ENCODE measurements at regions not wholly inside any gene's neighbourhood (a gene's known extent, or its start where the extent isn't known, plus 50 kb on each side); places are given as distances from the start of the nearest gene placed in this dataset.

- H3K4me1 Mint-ChIP-seq (ENCODE audit: low read depth, unreplicated experiment): no peaks in the 10 kb centered on the region
- H3K27ac Mint-ChIP-seq (ENCODE audit: unreplicated experiment): no peak overlapping the region
- no peaks in the 10 kb centered on the region for H3K9me3 Mint-ChIP-seq (ENCODE audit: unreplicated experiment)
- ChIA-PET CTCF (interaction anchor here (0.9 kb wide), 1 partner anchor 39 kb away, joined by 3 read pairs; no protein-coding TSS in a partner anchor), POLR2A (no interaction called here)
- Histone ChIP-seq H3K4me3 (ENCODE audit: low read depth, low read length) (no peak overlapping the region), H3K9me3 (no peaks in the 10 kb centered on the region), H3K4me1 (no peaks in the 10 kb centered on the region), H3K27me3 (replicated peaks; ENCODE audit: control insufficient read depth, insufficient read depth, low read length) (no peaks in the 10 kb centered on the region; the same call in 1 of the 2 replicates), H3K36me3 (ENCODE audit: control insufficient read depth, insufficient read depth, low read length) (no peaks in the 10 kb centered on the region)
- BruUV-seq (replicated peaks): no TSS peak
- no peak overlapping the region for H3K4me3 Mint-ChIP-seq (ENCODE audit: unreplicated experiment)
- no peaks in the 10 kb centered on the region for H3K36me3 Mint-ChIP-seq (ENCODE audit: insufficient read depth, unreplicated experiment)
- DNase-seq: peak; percentile 43 to 46
- TF ChIP-seq CTCF (IDR thresholded peaks at IDR 0.05; ENCODE audit: insufficient read depth in 1 of 2, low read depth in 1 of 2, low read length in 1 of 2, severe bottlenecking in 1 of 2, unreplicated experiment in 1 of 2): peak; percentile 56 to 72
- intact Hi-C loops (cut with micrococcal nuclease; ENCODE audit: unreplicated experiment): no loop called here
- peaks cover 7% of the 10 kb centered on the region for H3K27me3 Mint-ChIP-seq (ENCODE audit: insufficient read depth, unreplicated experiment)
Observed at GRCh38 chr3:38960953-38961622, 90.7 kb downstream of the SCN11A start.

- Histone ChIP-seq H3K9me3 (no peaks in the 10 kb centered on the region), H3K4me1 (no peaks in the 10 kb centered on the region), H3K4me3 (ENCODE audit: low read depth, low read length) (no peak overlapping the region), H3K27me3 (replicated peaks; ENCODE audit: control insufficient read depth, insufficient read depth, low read length) (no peaks in the 10 kb centered on the region; the same call in 1 of the 2 replicates), H3K36me3 (ENCODE audit: control insufficient read depth, insufficient read depth, low read length) (no peaks in the 10 kb centered on the region)
- H3K4me1 Mint-ChIP-seq (ENCODE audit: low read depth, unreplicated experiment): no peaks in the 10 kb centered on the region
- no peaks in the 10 kb centered on the region for H3K36me3 Mint-ChIP-seq (ENCODE audit: insufficient read depth, unreplicated experiment)
- no peak overlapping the region for H3K27ac Mint-ChIP-seq (ENCODE audit: unreplicated experiment)
- CTCF ChIA-PET: interaction anchor here (0.9 kb wide), 1 partner anchor 40 kb away, joined by 3 read pairs; no protein-coding TSS in a partner anchor
- no peak for DNase-seq
- peaks cover 7% of the 10 kb centered on the region for H3K27me3 Mint-ChIP-seq (ENCODE audit: insufficient read depth, unreplicated experiment)
- intact Hi-C loops (cut with micrococcal nuclease; ENCODE audit: unreplicated experiment): no loop called here
- POLR2A ChIA-PET: no interaction called here
- no peak overlapping the region for H3K4me3 Mint-ChIP-seq (ENCODE audit: unreplicated experiment)
- BruUV-seq (replicated peaks): no TSS peak
- no peak for TF ChIP-seq CTCF (IDR thresholded peaks at IDR 0.05; ENCODE audit: insufficient read depth in 1 of 2, low read depth in 1 of 2, low read length in 1 of 2, severe bottlenecking in 1 of 2, unreplicated experiment in 1 of 2)
- no peaks in the 10 kb centered on the region for H3K9me3 Mint-ChIP-seq (ENCODE audit: unreplicated experiment)
Observed at GRCh38 chr3:38960042-38960622, 91.6 kb downstream of the SCN11A start.

GRCh38 chr3:38958026-38958720, 93.6 kb downstream of the SCN11A start:
- no peaks in the 10 kb centered on the region for H3K36me3 ChIP-seq (ENCODE audit: control insufficient read depth, insufficient read depth, low read length)
- no peak for DNase-seq
- ChIA-PET POLR2A (no interaction called here), CTCF (no interaction called here)
- H3K36me3 Mint-ChIP-seq (ENCODE audit: insufficient read depth, unreplicated experiment): no peaks in the 10 kb centered on the region
- no peaks in the 10 kb centered on the region; the same call in 1 of the 2 replicates for H3K27me3 ChIP-seq (replicated peaks; ENCODE audit: control insufficient read depth, insufficient read depth, low read length)
- H3K4me3 ChIP-seq (ENCODE audit: low read depth, low read length): no peak overlapping the region
- peaks cover 15% of the 10 kb centered on the region for H3K27me3 Mint-ChIP-seq (ENCODE audit: insufficient read depth, unreplicated experiment)
- intact Hi-C loops (cut with micrococcal nuclease; ENCODE audit: unreplicated experiment): no loop called here
- no peaks in the 10 kb centered on the region for H3K9me3 Mint-ChIP-seq (ENCODE audit: unreplicated experiment)
- no TSS peak for BruUV-seq (replicated peaks)
- H3K4me3 Mint-ChIP-seq (ENCODE audit: unreplicated experiment): no peak overlapping the region
- no peak overlapping the region for H3K27ac Mint-ChIP-seq (ENCODE audit: unreplicated experiment)
- no peaks in the 10 kb centered on the region for H3K4me1 Mint-ChIP-seq (ENCODE audit: low read depth, unreplicated experiment)
- no peaks in the 10 kb centered on the region for H3K9me3 ChIP-seq
- no peak for TF ChIP-seq CTCF (IDR thresholded peaks at IDR 0.05; ENCODE audit: insufficient read depth in 1 of 2, low read depth in 1 of 2, low read length in 1 of 2, severe bottlenecking in 1 of 2, unreplicated experiment in 1 of 2)
- H3K4me1 ChIP-seq: no peaks in the 10 kb centered on the region
